ENCODE measurements at regions not wholly inside any gene's neighbourhood (a gene's known extent, or its start where the extent isn't known, plus 50 kb on each side); places are given as distances from the start of the nearest gene placed in this dataset.

- no peaks in the 10 kb centered on the region for H3K9me2 ChIP-seq (replicated peaks; ENCODE audit: control insufficient read depth, low read length)
- H3K27me3 ChIP-seq (ENCODE audit: control insufficient read depth, low read length) = no peaks in the 10 kb centered on the region
- H3K9me3 ChIP-seq (ENCODE audit: control insufficient read depth, insufficient read depth, low read length) = no peaks in the 10 kb centered on the region; the same call in 1 of the 2 replicates
- H3K4me1 ChIP-seq (ENCODE audit: control insufficient read depth, low read length) = no peaks in the 10 kb centered on the region
- H3K79me2 ChIP-seq (ENCODE audit: control insufficient read depth, low read length) = no peaks in the 10 kb centered on the region
- no peaks in the 10 kb centered on the region for H3F3A ChIP-seq (ENCODE audit: control insufficient read depth, insufficient read depth)
- H4K20me1 ChIP-seq (ENCODE audit: control insufficient read depth, insufficient read depth, low read depth, low read length) = no peaks in the 10 kb centered on the region
- TF ChIP-seq CTCF (IDR thresholded peaks at IDR 0.05; ENCODE audit: low read depth, low read length, poor library complexity, severe bottlenecking) (no peak), EZH2phosphoT487 (IDR thresholded peaks at IDR 0.05; ENCODE audit: borderline replicate concordance, low read length) (no peak)
- no peak overlapping the region for H3K27ac ChIP-seq (ENCODE audit: low read depth, low read length)
- H3K36me3 ChIP-seq (ENCODE audit: control insufficient read depth, low read length) = no peaks in the 10 kb centered on the region
- H3K4me2 ChIP-seq (ENCODE audit: low read length) = no peak overlapping the region
- H3K4me3 ChIP-seq (ENCODE audit: low read length) = no peak overlapping the region
Observed at GRCh38 chr3:69567710-69568052, 171.6 kb upstream of the MITF start.

GRCh38 chr3:69567023-69567709 lies 172.1 kb upstream of the MITF start:
- Histone ChIP-seq H4K20me1 (ENCODE audit: control insufficient read depth, insufficient read depth, low read depth, low read length) (no peaks in the 10 kb centered on the region), H3K4me1 (ENCODE audit: control insufficient read depth, low read length) (no peaks in the 10 kb centered on the region), H3F3A (ENCODE audit: control insufficient read depth, insufficient read depth) (no peaks in the 10 kb centered on the region), H3K4me2 (ENCODE audit: low read length) (no peak overlapping the region), H3K9me2 (replicated peaks; ENCODE audit: control insufficient read depth, low read length) (no peaks in the 10 kb centered on the region), H3K9me3 (ENCODE audit: control insufficient read depth, insufficient read depth, low read length) (no peaks in the 10 kb centered on the region; the same call in 1 of the 2 replicates), H3K79me2 (ENCODE audit: control insufficient read depth, low read length) (no peaks in the 10 kb centered on the region), H3K27ac (ENCODE audit: low read depth, low read length) (no peak overlapping the region), H3K4me3 (ENCODE audit: low read length) (no peak overlapping the region), H3K27me3 (ENCODE audit: control insufficient read depth, low read length) (no peaks in the 10 kb centered on the region), H3K36me3 (ENCODE audit: control insufficient read depth, low read length) (no peaks in the 10 kb centered on the region)
- TF ChIP-seq EZH2phosphoT487 (IDR thresholded peaks at IDR 0.05; ENCODE audit: borderline replicate concordance, low read length) = no peak
- no peak for TF ChIP-seq CTCF (IDR thresholded peaks at IDR 0.05; ENCODE audit: low read depth, low read length, poor library complexity, severe bottlenecking)

GRCh38 chr3:69566275-69566674 lies 173.0 kb upstream of the MITF start:
- TF ChIP-seq EZH2phosphoT487 (IDR thresholded peaks at IDR 0.05; ENCODE audit: borderline replicate concordance, low read length) (no peak), CTCF (IDR thresholded peaks at IDR 0.05; ENCODE audit: low read depth, low read length, poor library complexity, severe bottlenecking) (no peak)
- no peaks in the 10 kb centered on the region for H4K20me1 ChIP-seq (ENCODE audit: control insufficient read depth, insufficient read depth, low read depth, low read length)
- no peak overlapping the region for H3K27ac ChIP-seq (ENCODE audit: low read depth, low read length)

More at GRCh38 chr3:69566275-69566674, 173.0 kb upstream of the MITF start:
- Histone ChIP-seq H3F3A (ENCODE audit: control insufficient read depth, insufficient read depth) (no peaks in the 10 kb centered on the region), H3K4me3 (ENCODE audit: low read length) (no peak overlapping the region), H3K36me3 (ENCODE audit: control insufficient read depth, low read length) (no peaks in the 10 kb centered on the region), H3K4me1 (ENCODE audit: control insufficient read depth, low read length) (no peaks in the 10 kb centered on the region), H3K9me3 (ENCODE audit: control insufficient read depth, insufficient read depth, low read length) (no peaks in the 10 kb centered on the region; the same call in 1 of the 2 replicates), H3K79me2 (ENCODE audit: control insufficient read depth, low read length) (no peaks in the 10 kb centered on the region), H3K27me3 (ENCODE audit: control insufficient read depth, low read length) (no peaks in the 10 kb centered on the region), H3K9me2 (replicated peaks; ENCODE audit: control insufficient read depth, low read length) (no peaks in the 10 kb centered on the region), H3K4me2 (ENCODE audit: low read length) (no peak overlapping the region)

All from DOHH2 (cell line).